ENCODE measurements at regions not wholly inside any gene's neighbourhood (a gene's known extent, or its start where the extent isn't known, plus 50 kb on each side); places are given as distances from the start of the nearest gene placed in this dataset.

- no peak for TF ChIP-seq POLR2AphosphoS5 (IDR thresholded peaks at IDR 0.05)
- no peak for TF ChIP-seq CTCF (IDR thresholded peaks at IDR 0.05)
- TF ChIP-seq POLR2A (IDR thresholded peaks at IDR 0.05): no peak
- no peak for TF ChIP-seq EP300 (IDR thresholded peaks at IDR 0.05)
Observed at GRCh38 chr3:661356-661755, 431.5 kb upstream of the CNTN6 start.

Data from sigmoid colon (tissue), 4 donors.